SK-N-SH treated with all-trans-retinoic acid at 6 μM for 48 hours (cell line): ENCODE measurements at regions not wholly inside any gene's neighbourhood (a gene's known extent, or its start where the extent isn't known, plus 50 kb on each side); places are given as distances from the start of the nearest gene placed in this dataset.

Experiments
- ARNTL ChIP-seq: fragments of 450-650 bp; formaldehyde crosslinking; IDR thresholded peaks from 2 replicates; pipeline ENCODE4 v1.5.0; 2020; ENCODE audit warnings: low read depth, mild to moderate bottlenecking, moderate library complexity, borderline replicate concordance
- CREB5 ChIP-seq: fragments of 250-450 bp; sonication (Bioruptor Pico); IDR thresholded peaks from 2 replicates; pipeline ENCODE4 v1.5.1; 2020; ENCODE audit warnings: low read depth, mild to moderate bottlenecking, moderate library complexity
- ESRRG ChIP-seq: fragments of 250-450 bp; sonication (Bioruptor Pico); IDR thresholded peaks from 2 replicates; pipeline ENCODE4 v1.6.1; 2021; ENCODE audit warnings: mild to moderate bottlenecking
- GLIS3 ChIP-seq: fragments of 250-450 bp; sonication (Bioruptor Pico); IDR thresholded peaks from 2 replicates; pipeline ENCODE4 v1.5.0; 2020; ENCODE audit warnings: mild to moderate bottlenecking, moderate library complexity
- PATZ1 ChIP-seq: fragments of 250-450 bp; sonication (Bioruptor Pico); IDR thresholded peaks from 2 replicates; pipeline ENCODE4 v1.8.0; 2020; ENCODE audit warnings: mild to moderate bottlenecking, moderate library complexity, borderline replicate concordance
- RARB ChIP-seq: fragments of 250-450 bp; sonication (Bioruptor Pico); IDR thresholded peaks from 2 replicates; pipeline ENCODE4 v1.8.0; 2021; ENCODE audit warnings: mild to moderate bottlenecking, moderate library complexity
- SNAI2 ChIP-seq: fragments of 250-450 bp; sonication (Bioruptor Pico); IDR thresholded peaks from 2 replicates; pipeline ENCODE4 v1.5.0; 2020; ENCODE audit warnings: mild to moderate bottlenecking, moderate library complexity
- ZFP30 ChIP-seq: fragments of 450-650 bp; formaldehyde crosslinking; IDR thresholded peaks from 2 replicates; pipeline ENCODE4 v1.5.0; 2022; ENCODE audit warnings: mild to moderate bottlenecking, moderate library complexity
- ZNF565 ChIP-seq: fragments of 450-650 bp; formaldehyde crosslinking; conservative IDR thresholded peaks from 2 replicates; pipeline ENCODE4 v1.5.0; 2020; ENCODE audit warnings: low read depth, mild to moderate bottlenecking, moderate library complexity

- TF ChIP-seq PATZ1 (no peak), CREB5 (no peak), ARNTL (CRISPR knock-in tag) (no peak), RARB (CRISPR knock-in tag) (no peak), ZFP30 (CRISPR knock-in tag) (no peak), ZNF565 (no peak), ESRRG (no peak), GLIS3 (no peak), SNAI2 (CRISPR knock-in tag) (no peak)
These were observed 707.2 kb upstream of the LRFN5 start for GRCh38 chr14:40899435-40899834.
